ENCODE measurements at regions not wholly inside any gene's neighbourhood (a gene's known extent, or its start where the extent isn't known, plus 50 kb on each side); places are given as distances from the start of the nearest gene placed in this dataset.

- 20% methylated on average over 6 of the region's 6 CpGs for WGBS (ENCODE audit: low lambda C conversion rate)
- no peaks in the 10 kb centered on the region for H3K36me3 ChIP-seq (replicated peaks in 1 of 2; ENCODE audit: control insufficient read depth in 1 of 2, insufficient read depth in 2 of 2, low read length in 2 of 2)
- no peak overlapping the region for H3K4me3 ChIP-seq (replicated peaks in 1 of 3; ENCODE audit: insufficient read depth in 1 of 3, low read depth in 2 of 3, low read length in 3 of 3)
- in situ Hi-C loops (cut with HindIII; ENCODE audit: extremely low pct_ligation_motif_present, low pct_unique_long_range_greater_than_20kb): no loop called here
- FAIRE-seq (no peak), ATAC-seq (peak; percentile 39; the same call in 1 of the 3 replicates), DNase-seq (ENCODE audit: low spot score) (peak; percentile 3)
- BruUV-seq (replicated peaks): no TSS peak
- peaks cover 73% of the 10 kb centered on the region for H3K9me3 ChIP-seq (ENCODE audit: low read length)
- no peak overlapping the region for H3K4me2 ChIP-seq (ENCODE audit: low read depth, low read length)
- H4K20me1 ChIP-seq (ENCODE audit: insufficient read depth, low read length): no peaks in the 10 kb centered on the region
- TF ChIP-seq ZMYM4 (CRISPR knock-in tag; IDR thresholded peaks at IDR 0.05) (0 out of 2 replicates have a peak, but pooled peaks have one; percentile 15), ZNF761 (CRISPR knock-in tag; conservative IDR thresholded peaks at IDR 0.05) (no peak), FOXO4 (CRISPR knock-in tag; conservative IDR thresholded peaks at IDR 0.05) (no peak), NR2C2 (CRISPR knock-in tag; IDR thresholded peaks at IDR 0.05; ENCODE audit: borderline replicate concordance) (peak; percentile 82), ZNF816 (CRISPR knock-in tag; IDR thresholded peaks at IDR 0.05; ENCODE audit: borderline replicate concordance) (no peak), GABPA (IDR thresholded peaks at IDR 0.05; ENCODE audit: low read depth, low read length) (no peak), GABPA (CRISPR knock-in tag; IDR thresholded peaks at IDR 0.05; ENCODE audit: low read depth) (peak; percentile 56), ZNF776 (CRISPR knock-in tag; IDR thresholded peaks at IDR 0.05) (no peak), CEBPB (IDR thresholded peaks at IDR 0.05; ENCODE audit: borderline replicate concordance, low read depth, low read length) (0 out of 2 replicates have a peak, but pooled peaks have one; percentile 35), ZNF530 (CRISPR knock-in tag; IDR thresholded peaks at IDR 0.05; ENCODE audit: low read depth) (no peak), GABPB1 (CRISPR knock-in tag; IDR thresholded peaks at IDR 0.05) (peak; percentile 54; the same call in 1 of the 2 replicates)
- TF ChIP-seq, protein P1, sequence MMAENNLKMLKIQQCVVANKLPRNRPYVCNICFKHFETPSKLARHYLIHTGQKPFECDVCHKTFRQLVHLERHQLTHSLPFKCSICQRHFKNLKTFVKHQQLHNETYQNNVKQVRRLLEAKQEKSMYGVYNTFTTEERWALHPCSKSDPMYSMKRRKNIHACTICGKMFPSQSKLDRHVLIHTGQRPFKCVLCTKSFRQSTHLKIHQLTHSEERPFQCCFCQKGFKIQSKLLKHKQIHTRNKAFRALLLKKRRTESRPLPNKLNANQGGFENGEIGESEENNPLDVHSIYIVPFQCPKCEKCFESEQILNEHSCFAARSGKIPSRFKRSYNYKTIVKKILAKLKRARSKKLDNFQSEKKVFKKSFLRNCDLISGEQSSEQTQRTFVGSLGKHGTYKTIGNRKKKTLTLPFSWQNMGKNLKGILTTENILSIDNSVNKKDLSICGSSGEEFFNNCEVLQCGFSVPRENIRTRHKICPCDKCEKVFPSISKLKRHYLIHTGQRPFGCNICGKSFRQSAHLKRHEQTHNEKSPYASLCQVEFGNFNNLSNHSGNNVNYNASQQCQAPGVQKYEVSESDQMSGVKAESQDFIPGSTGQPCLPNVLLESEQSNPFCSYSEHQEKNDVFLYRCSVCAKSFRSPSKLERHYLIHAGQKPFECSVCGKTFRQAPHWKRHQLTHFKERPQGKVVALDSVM (CRISPR knock-in tag; IDR thresholded peaks at IDR 0.05): no peak
- H2AFZ ChIP-seq (ENCODE audit: low read length): no peak overlapping the region
- H3K9ac ChIP-seq (ENCODE audit: insufficient read depth, low read depth, low read length): no peak overlapping the region
- H3K4me1 ChIP-seq (ENCODE audit: insufficient read depth, low read length): no peaks in the 10 kb centered on the region
- no peaks in the 10 kb centered on the region for H3K79me2 ChIP-seq (ENCODE audit: insufficient read depth, low read length)
- no peaks in the 10 kb centered on the region for H3K27me3 ChIP-seq (ENCODE audit: control insufficient read depth in 1 of 2, insufficient read depth in 2 of 2, low read length in 2 of 2)
- H3K27ac ChIP-seq (ENCODE audit: extremely low read length, insufficient read depth, low read length): no peak overlapping the region
- ChIA-PET CTCF (ENCODE audit: low intra/inter-chr PET ratio, low total read pairs) (no interaction called here), POLR2A (no interaction called here)
- intact Hi-C loops (cut with micrococcal nuclease; ENCODE audit: unreplicated experiment): no loop called here
Observed at GRCh38 chr3:175940881-175941280, 1081.7 kb downstream of the NAALADL2 start.
